H1 (cell line): ENCODE measurements at regions not wholly inside any gene's neighbourhood (a gene's known extent, or its start where the extent isn't known, plus 50 kb on each side); places are given as distances from the start of the nearest gene placed in this dataset.

Source experiments
- GTF2F1 ChIP-seq: IDR thresholded peaks from 2 replicates; pipeline ENCODE4 v1.6.1; 2012; ENCODE audit warnings: low read depth, low read length, improper control_type of control experiment, borderline replicate concordance
- NANOG ChIP-seq: IDR thresholded peaks from 2 replicates; pipeline ENCODE4 v1.6.1; 2011; ENCODE audit warnings: low read length, low read depth, mild to moderate bottlenecking, inconsistent platforms; ENCODE audit not compliant: insufficient read depth, poor library complexity, severe bottlenecking
- NRF1 ChIP-seq: IDR thresholded peaks from 2 replicates; pipeline ENCODE4 v1.6.1; 2011; ENCODE audit warnings: mild to moderate bottlenecking, low read depth, low read length, improper control_type of control experiment
- SUZ12 ChIP-seq: fragments of 200-600 bp; sonication (generic); IDR thresholded peaks from 2 replicates; pipeline ENCODE4 v1.6.1; 2012; ENCODE audit warnings: mild to moderate bottlenecking, inconsistent platforms, low read length, moderate library complexity, mixed read lengths
- TF ChIP-seq, protein P1 (sequence below): fragments of 300-600 bp; sonication (generic); IDR thresholded peaks from 2 replicates; pipeline ENCODE4 v1.7.1; 2012; ENCODE audit warnings: low read length, moderate library complexity, mild to moderate bottlenecking, inconsistent platforms; ENCODE audit not compliant: insufficient replicate concordance
- TF ChIP-seq, protein P2 (sequence below): IDR thresholded peaks from 2 replicates; pipeline ENCODE4 v1.6.1; 2011; ENCODE audit warnings: low read length, improper control_type of control experiment

DNA sequence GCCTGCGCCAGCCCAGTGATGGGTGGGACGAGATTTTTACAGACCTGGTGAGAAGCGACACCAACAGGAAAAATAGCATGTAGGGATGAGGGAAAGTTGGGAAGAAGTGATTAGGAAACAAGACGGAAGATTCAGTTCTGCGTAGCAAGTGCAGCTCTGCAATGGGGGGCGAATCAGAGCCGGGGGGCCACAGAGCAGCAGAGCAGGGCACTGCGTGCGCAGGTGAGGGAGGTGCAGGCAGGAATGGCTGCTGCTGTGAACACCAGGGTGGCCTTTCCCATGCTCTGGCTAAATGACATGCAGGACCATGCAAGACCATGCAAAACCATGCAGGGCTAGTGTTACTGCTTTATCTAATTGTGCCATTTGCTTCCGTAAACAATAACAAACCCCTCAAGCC, 442.7 kb upstream of the FRG1 start (continued):
- TF ChIP-seq, protein P1, sequence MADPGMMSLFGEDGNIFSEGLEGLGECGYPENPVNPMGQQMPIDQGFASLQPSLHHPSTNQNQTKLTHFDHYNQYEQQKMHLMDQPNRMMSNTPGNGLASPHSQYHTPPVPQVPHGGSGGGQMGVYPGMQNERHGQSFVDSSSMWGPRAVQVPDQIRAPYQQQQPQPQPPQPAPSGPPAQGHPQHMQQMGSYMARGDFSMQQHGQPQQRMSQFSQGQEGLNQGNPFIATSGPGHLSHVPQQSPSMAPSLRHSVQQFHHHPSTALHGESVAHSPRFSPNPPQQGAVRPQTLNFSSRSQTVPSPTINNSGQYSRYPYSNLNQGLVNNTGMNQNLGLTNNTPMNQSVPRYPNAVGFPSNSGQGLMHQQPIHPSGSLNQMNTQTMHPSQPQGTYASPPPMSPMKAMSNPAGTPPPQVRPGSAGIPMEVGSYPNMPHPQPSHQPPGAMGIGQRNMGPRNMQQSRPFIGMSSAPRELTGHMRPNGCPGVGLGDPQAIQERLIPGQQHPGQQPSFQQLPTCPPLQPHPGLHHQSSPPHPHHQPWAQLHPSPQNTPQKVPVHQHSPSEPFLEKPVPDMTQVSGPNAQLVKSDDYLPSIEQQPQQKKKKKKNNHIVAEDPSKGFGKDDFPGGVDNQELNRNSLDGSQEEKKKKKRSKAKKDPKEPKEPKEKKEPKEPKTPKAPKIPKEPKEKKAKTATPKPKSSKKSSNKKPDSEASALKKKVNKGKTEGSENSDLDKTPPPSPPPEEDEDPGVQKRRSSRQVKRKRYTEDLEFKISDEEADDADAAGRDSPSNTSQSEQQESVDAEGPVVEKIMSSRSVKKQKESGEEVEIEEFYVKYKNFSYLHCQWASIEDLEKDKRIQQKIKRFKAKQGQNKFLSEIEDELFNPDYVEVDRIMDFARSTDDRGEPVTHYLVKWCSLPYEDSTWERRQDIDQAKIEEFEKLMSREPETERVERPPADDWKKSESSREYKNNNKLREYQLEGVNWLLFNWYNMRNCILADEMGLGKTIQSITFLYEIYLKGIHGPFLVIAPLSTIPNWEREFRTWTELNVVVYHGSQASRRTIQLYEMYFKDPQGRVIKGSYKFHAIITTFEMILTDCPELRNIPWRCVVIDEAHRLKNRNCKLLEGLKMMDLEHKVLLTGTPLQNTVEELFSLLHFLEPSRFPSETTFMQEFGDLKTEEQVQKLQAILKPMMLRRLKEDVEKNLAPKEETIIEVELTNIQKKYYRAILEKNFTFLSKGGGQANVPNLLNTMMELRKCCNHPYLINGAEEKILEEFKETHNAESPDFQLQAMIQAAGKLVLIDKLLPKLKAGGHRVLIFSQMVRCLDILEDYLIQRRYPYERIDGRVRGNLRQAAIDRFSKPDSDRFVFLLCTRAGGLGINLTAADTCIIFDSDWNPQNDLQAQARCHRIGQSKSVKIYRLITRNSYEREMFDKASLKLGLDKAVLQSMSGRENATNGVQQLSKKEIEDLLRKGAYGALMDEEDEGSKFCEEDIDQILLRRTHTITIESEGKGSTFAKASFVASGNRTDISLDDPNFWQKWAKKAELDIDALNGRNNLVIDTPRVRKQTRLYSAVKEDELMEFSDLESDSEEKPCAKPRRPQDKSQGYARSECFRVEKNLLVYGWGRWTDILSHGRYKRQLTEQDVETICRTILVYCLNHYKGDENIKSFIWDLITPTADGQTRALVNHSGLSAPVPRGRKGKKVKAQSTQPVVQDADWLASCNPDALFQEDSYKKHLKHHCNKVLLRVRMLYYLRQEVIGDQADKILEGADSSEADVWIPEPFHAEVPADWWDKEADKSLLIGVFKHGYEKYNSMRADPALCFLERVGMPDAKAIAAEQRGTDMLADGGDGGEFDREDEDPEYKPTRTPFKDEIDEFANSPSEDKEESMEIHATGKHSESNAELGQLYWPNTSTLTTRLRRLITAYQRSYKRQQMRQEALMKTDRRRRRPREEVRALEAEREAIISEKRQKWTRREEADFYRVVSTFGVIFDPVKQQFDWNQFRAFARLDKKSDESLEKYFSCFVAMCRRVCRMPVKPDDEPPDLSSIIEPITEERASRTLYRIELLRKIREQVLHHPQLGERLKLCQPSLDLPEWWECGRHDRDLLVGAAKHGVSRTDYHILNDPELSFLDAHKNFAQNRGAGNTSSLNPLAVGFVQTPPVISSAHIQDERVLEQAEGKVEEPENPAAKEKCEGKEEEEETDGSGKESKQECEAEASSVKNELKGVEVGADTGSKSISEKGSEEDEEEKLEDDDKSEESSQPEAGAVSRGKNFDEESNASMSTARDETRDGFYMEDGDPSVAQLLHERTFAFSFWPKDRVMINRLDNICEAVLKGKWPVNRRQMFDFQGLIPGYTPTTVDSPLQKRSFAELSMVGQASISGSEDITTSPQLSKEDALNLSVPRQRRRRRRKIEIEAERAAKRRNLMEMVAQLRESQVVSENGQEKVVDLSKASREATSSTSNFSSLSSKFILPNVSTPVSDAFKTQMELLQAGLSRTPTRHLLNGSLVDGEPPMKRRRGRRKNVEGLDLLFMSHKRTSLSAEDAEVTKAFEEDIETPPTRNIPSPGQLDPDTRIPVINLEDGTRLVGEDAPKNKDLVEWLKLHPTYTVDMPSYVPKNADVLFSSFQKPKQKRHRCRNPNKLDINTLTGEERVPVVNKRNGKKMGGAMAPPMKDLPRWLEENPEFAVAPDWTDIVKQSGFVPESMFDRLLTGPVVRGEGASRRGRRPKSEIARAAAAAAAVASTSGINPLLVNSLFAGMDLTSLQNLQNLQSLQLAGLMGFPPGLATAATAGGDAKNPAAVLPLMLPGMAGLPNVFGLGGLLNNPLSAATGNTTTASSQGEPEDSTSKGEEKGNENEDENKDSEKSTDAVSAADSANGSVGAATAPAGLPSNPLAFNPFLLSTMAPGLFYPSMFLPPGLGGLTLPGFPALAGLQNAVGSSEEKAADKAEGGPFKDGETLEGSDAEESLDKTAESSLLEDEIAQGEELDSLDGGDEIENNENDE = no peak
- TF ChIP-seq NRF1 = no peak
- TF ChIP-seq NANOG = no peak
- no peak for TF ChIP-seq GTF2F1
- TF ChIP-seq, protein P2, sequence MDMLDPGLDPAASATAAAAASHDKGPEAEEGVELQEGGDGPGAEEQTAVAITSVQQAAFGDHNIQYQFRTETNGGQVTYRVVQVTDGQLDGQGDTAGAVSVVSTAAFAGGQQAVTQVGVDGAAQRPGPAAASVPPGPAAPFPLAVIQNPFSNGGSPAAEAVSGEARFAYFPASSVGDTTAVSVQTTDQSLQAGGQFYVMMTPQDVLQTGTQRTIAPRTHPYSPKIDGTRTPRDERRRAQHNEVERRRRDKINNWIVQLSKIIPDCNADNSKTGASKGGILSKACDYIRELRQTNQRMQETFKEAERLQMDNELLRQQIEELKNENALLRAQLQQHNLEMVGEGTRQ = no peak
- no peak for TF ChIP-seq SUZ12
